Adrenal gland (tissue), 5 donors: ENCODE measurements at regions not wholly inside any gene's neighbourhood (a gene's known extent, or its start where the extent isn't known, plus 50 kb on each side); places are given as distances from the start of the nearest gene placed in this dataset.

ENCODE experiments used
- CTCF ChIP-seq, 6 experiments: fragments of 450-650 bp in 4 of 6; fragments of 200-600 bp in 2 of 6; sonication (generic) in 1 of 6; IDR thresholded peaks; 1 replicate in 5 of 6; 2 replicates in 1 of 6; pipeline versions ENCODE4 v1.5.1 to v1.8.0; 2016 to 2021; ENCODE audit warnings: antibody characterized with exemption in 6 of 6, mild to moderate bottlenecking in 2 of 6, moderate library complexity in 1 of 6
- POLR2A ChIP-seq, 2 donors: fragments of 450-650 bp; IDR thresholded peaks; one replicate each; pipeline ENCODE4 v1.6.1; 2017; ENCODE audit warnings: antibody characterized with exemption in 2 of 2, mild to moderate bottlenecking in 2 of 2, moderate library complexity in 1 of 2
- donor health status: DM: no; HTN: no; CAD: no.

GRCh38 chr1:8077120-8077573 is 51.0 kb upstream of the ERRFI1 start:
- peak in 4 of 6 experiments; percentile 11 to 37 (median 26) for TF ChIP-seq CTCF (IDR thresholded peaks at IDR 0.05)
- no peak for TF ChIP-seq POLR2A (IDR thresholded peaks at IDR 0.05)
